ENCODE measurements at regions not wholly inside any gene's neighbourhood (a gene's known extent, or its start where the extent isn't known, plus 50 kb on each side); places are given as distances from the start of the nearest gene placed in this dataset.

DNA sequence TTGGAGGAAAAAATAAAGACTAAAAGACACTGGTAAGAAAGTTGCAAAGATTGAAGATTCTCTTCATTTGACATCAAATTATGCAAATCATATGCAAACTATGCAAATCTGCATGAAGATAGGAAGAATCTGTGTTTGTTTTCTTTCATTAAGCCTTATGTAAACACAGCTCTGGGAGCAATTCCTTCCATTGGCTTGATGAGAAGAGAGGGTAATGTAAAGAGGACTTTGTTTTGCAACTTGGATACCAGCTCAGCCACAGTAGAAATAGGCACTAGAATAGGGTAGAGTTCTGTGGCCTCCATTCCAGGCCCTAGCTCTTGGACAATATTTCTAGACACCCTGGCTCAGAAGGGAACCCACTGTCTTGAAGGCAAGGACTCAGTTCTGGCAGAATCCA is 388.4 kb upstream of the RASGEF1B start:
- no peak for DNase-seq

GRCh38 chr4:81854406-81854805 is 382.7 kb upstream of the RASGEF1B start:
- DNase-seq = no peak

DNA sequence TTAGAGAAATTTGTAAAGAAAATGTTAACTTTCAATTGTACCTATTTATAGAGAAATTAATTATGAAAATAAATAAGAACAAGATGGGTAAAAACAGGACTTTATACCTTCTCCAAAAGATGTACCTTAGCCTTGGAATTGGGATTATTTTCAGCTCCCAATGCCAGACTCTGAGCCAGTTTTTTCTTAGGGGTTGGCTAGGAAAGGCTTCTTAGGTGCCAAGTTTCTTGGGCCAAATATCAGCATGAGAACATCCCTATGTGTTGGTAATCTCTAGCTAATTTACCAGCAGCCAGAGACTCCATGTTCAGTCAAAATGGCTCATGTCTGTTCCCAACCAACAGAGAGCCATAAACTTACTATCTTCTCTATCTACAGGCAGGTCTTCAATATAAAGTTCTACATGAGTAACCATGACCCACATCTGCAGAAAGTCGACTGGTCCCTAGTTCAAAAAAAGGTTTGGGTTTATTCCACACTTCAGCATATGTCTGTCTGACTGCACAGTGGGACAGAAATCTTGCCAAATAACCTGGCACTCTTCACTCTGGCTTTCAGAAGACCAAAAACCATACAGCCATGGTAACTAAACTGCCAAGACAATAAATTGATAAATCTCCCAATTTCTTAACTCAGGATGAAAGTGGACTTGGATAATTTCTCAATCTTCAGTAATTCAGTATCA is 380.5 kb upstream of the RASGEF1B start:
- no peak for DNase-seq

DNA sequence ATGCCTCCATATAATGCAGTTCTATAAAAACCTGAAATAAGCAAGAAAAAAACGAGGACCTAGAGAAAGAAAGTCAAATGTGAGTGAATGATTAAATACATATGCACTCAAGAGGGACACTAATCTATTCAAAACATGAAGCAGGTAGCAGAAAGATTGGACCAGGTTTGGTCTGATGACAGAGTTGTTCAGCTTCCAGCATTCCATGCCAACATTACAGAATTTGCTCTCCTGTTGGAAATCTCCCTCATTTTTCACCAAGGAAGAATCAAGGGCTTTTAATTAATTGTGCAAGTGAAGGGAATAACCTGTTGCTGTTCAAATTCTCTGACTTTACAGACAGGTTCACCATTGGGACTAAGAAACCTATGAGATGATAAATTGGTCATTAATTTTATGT is 379.0 kb upstream of the RASGEF1B start:
- no peak for DNase-seq

GRCh38 chr4:81845761-81846160 is 374.1 kb upstream of the RASGEF1B start:
- no peak for DNase-seq

DNA sequence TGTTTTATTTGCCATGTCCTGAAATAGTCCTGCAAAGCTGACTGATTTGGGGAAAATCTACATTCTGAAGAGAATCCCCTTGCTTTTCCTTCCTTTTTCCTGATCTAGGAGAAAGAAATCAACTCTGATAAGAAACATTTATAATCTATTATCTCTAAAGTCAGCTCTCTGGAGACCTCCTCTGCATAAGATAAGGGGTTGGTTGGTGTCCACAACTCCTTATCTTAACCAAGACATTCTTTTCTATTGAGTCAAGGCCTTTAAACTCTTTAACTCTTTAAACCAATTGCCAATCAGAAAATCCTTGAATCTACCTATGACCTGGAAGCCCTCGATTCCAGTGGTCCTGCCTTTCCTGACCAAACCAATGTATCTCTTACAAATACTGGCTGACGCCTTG is 373.6 kb upstream of the RASGEF1B start:
- DNase-seq = no peak

GRCh38 chr4:81844717-81845116 is 373.0 kb upstream of the RASGEF1B start:
- peak; percentile 54 to 74 for DNase-seq

DNA sequence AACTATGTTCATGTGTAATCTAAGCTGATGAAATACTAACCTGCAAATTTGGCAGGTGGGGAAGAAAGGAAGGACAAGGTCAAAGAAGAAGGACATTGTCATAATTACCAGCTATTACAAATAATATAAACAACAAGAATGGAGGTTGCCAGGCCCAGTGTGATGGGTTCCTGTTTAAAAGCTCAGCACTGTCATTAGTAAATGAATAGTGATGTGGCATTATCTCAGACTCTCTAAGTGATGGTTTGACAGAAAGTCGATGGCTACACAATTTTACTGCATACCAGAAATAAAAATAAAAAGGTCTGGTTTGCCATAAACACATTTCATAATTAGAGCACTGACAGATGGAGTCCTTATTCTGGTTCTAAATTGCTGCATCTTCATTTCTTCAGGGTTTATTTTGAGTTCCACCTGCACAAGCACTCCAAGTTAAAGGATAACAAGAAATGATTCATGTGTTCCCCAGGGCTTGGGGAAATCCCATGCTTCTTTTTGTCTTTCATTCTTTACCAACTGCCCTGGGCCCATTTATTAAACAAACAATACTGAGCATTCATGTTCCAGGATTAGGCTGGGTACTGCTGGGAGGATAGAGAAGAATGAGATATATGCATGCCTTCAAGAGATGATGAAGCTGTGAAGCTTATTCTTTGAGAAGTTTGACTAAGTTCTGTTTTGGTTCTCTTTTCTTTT is 367.8 kb upstream of the RASGEF1B start:
- DNase-seq = no peak

GRCh38 chr4:81838586-81838985 is 366.9 kb upstream of the RASGEF1B start:
- DNase-seq = no peak

DNA sequence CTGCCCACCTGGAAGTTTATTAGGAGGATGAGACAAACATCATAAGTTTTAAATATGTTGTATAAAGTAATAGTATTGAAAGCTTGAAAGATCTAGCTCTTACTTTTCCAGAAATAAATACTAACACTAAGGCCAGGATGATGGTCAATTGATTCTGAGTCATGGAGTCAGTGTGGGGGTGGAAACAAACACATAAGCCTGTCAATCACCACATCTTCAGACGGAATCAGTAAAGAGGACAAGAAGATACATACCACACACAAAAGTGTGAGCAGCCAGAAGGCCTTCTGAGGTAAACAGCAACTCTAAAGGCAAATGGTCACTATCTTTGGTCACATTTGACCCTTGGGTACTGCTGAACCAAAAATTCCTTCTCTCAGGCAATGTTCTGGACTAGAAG is 365.0 kb upstream of the RASGEF1B start:
- no peak for DNase-seq

- no peak for DNase-seq
Measured at GRCh38 chr4:81833576-81833975, 361.9 kb upstream of the RASGEF1B start.

GRCh38 chr4:81828991-81829390 is 357.3 kb upstream of the RASGEF1B start:
- DNase-seq = no peak

- DNase-seq = no peak
Measured at GRCh38 chr4:81827577-81828202, 356.0 kb upstream of the RASGEF1B start.

DNA sequence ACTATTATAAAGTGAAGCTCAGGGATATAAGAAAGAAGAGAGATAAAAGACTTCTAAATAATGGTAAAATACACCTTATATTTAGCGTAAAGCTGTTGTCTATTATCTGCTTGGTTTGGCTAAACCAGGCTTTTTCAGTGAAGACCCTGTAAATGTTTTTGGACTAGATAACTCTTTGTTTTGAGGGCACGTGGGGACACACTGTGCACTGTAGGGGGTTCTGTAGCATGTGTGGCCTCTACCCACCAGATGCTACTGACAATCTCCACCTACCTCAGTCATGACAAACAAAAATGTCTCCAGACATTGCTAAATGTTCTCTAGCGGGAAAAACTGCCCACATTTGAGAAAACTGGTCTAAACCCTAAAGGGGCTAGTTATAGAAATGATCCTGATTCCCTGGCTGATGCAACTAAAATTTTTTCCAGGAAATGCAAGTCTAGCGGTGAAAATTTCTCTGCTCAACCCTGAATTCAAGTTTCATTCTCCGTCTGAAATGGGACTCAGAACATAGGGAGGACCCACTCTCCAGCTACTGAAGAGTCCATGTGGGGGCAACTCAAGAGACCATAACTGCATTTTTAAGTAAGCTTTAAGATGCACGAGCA is 355.2 kb upstream of the RASGEF1B start:
- DNase-seq = no peak

DNA sequence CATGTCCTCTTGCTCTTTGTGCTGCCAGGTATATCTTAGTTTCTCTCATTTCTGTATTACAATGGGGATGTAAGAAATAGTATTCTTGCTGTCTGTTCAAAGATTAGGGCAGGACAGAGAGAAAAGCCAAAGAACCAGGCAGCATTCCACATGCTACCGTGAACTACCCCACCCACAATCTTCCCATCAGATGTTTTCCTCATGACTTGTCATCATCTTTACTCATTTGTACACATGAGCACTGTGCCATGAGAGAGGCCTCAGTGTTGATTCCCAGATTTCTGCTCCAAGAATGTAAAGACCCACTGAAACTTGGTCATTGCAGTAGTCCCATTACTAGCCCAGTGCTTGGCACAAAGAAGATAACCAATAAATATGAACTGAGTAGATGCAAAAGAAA is 354.6 kb upstream of the RASGEF1B start:
- DNase-seq = no peak

- no peak for DNase-seq
Measured at GRCh38 chr4:81818385-81818920, 346.7 kb upstream of the RASGEF1B start.

DNA sequence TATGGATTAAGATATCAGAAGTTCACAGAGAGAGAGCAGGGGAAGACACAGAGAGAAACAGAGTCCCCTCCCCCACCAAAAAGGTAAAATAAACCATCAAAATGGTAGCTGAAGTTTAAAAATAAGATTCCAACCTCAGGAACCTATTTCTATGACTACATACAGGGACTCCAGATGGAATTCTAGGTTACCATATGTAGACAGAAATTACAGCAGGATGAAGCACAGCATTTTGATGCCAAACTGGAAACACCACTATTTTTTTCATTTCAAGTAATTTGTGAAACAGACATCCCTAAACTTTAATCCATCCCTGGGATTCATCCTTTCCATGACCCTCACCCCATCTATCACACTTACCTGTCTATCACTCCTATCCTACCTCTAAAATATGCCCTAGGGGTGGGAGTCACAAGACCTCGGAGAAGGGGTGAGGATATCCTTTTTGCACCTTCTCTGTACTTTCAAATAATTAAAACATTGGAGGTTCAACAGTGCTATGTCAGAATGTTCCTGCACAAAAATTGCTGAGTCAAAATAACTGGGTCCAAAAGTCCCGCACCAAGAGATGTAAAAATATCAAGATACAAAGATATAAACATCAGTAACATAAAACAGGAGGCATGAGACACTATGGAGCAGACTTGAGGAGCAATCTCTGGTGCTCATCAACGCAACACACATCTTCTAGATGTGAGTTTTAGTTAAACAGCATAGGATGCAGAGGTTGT is 344.5 kb upstream of the RASGEF1B start:
- DNase-seq = no peak

GRCh38 chr4:81814987-81815541 is 343.4 kb upstream of the RASGEF1B start:
- no peak for DNase-seq

- no peak for DNase-seq
Measured at GRCh38 chr4:81811562-81812293, 340.0 kb upstream of the RASGEF1B start.

DNA sequence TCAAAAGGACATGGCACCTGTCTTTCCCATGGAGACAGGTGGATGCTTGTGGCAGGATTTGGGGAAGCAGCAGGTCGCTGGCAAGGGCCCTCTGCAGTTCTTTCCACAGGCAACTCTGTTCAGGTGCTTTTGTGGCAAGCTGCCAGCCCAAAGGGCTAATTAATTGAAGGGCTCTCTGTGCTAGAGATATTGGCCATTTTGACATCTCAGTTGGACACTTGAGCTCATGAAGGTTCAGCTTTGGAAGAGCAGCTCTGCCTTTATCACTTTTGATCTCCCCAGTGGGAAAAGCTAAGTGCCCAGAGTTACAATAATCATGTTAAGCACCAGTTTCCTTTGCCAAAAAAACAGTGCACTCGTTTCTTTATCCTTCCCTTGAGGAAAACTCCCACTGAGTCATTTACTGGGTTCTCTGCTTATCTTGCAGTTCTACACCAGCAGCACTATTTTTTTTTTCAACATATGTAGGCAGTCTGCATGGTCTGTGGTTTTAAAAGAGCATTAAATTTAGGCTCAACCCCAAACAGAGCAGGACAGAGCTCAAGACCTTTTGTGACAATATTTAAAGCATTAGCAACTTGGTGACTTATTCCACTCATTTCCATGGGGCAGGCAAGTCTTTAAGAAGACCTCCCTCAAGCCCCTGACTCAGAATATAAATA is 336.4 kb upstream of the RASGEF1B start:
- DNase-seq = no peak

GRCh38 chr4:81807386-81807785 is 335.7 kb upstream of the RASGEF1B start:
- DNase-seq = no peak
